ENCODE measurements at regions not wholly inside any gene's neighbourhood (a gene's known extent, or its start where the extent isn't known, plus 50 kb on each side); places are given as distances from the start of the nearest gene placed in this dataset.

DNA sequence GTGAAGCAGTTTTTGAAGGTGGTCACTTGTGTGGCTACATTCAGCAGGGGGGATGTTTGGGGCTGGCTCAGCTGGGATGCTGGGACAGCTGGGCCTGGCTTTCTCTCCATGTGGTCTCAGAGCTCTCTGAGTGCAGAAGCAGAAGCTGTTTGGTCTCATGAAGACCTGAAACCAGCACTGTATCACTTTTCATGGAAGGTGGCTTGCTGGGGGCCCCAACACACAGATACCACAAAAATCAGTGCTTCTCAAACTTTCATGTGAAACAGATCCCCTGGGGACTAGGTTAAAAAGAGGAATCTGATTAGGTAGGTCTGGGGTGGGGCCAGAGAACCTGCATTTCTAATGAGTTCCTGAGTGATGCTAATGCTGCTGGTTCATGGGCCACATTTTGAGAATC lies 347.3 kb downstream of the DHX35 start:
- DNase-seq (ENCODE audit: low spot score): no peak

- DNase-seq (ENCODE audit: low spot score): no peak
Measured at GRCh38 chr20:39302312-39302711, 340.2 kb downstream of the DHX35 start.

- DNase-seq (ENCODE audit: low spot score): no peak
Measured at GRCh38 chr20:39299783-39300182, 337.6 kb downstream of the DHX35 start.

DNA sequence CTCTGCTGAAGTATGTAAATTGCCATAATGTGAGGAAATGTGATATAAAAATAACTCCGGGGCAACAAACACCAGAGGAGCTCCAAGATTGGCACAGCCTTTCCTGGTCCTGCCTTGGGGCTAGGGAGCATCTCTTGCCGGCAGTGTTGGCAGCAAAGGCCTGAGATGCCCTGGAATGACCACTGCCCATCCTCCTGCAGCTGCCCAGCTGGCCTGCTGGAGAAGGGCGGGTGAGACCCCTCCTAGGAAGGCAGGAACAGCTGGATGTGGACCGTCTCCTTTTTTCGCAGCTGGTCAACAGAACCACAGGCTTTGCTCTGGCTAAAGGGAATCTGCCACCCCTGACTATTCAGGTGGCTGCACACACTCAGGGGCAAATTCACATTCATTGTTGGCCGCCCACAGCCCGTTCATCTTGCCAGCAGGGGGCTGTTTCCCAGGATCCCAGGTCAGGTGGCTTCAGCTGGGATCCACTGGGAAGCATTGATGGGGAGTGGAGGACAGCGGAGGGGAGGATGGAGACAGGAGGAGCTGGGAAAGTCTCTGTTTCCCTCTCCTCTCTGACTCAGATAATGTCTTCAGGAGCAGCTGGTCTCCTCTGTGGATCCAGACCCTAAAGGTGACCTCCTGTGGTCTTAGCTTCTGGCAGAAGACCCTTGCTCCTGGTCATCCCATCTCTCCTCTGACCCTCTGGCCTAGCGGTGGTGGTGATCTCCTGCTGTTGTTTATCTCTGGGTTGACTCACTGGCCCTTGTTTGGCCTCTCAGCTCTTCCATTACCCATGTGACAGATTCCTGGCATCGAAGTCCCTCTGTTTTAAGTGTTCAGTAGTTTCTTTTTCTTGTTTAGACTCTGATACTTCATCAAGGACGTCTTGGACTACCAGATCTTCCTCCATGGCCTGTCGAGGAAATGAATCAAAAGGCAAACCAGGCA lies 336.7 kb downstream of the DHX35 start:
- DNase-seq (ENCODE audit: low spot score): no peak

- DNase-seq (ENCODE audit: low spot score): no peak
Measured at GRCh38 chr20:39298121-39298520, 336.0 kb downstream of the DHX35 start.

GRCh38 chr20:39295301-39295700 lies 333.2 kb downstream of the DHX35 start:
- DNase-seq (ENCODE audit: low spot score): no peak

- no peak for DNase-seq (ENCODE audit: low spot score)
Measured at GRCh38 chr20:39294137-39294725, 332.1 kb downstream of the DHX35 start.

DNA sequence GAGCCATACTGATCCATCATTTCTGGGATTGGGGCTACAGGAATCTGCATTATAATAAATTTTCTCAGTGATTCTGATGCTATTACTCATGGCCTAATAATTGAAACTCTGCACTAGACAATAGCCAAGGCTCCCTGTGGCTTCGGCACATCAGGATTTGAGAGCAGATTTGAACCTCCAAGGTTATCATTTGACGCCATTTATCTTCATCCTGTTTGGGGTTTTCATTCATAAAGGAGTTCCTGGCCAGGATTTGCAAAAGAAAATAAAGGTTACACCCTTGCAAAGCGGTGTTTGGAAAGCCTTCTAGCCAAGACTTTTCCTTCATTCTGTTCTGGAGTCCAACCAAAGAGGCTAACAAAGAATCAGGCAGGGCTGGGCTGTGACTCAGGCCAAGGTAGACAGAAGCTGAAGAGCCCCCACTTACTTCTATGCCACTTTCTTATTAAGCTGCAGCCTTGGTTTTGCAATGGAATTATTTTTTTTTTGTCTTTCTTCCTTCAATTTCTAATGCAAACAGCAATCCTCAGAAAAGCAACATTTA lies 330.1 kb downstream of the DHX35 start:
- no peak for DNase-seq (ENCODE audit: low spot score)

- DNase-seq (ENCODE audit: low spot score): no peak
Measured at GRCh38 chr20:39291301-39291700, 329.2 kb downstream of the DHX35 start.

DNA sequence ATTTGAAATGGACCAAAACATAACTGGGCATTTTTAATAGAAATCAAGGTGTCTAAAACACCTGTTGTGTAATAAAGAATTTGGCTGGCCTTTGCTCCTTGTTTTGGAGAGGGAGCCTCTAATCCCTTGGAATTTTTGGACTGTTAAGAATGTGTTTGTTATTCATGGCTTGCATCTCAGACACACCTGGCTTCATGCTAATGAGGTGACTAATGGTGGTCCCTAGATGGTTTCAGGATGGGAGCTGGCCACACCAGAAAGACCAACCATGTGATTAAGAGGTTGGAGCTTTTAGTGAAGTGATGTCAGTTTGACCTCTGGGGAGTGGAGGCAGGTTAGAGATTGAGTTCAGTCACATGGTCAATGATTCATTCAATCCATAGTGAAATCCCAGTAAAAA lies 328.4 kb downstream of the DHX35 start:
- no peak for DNase-seq (ENCODE audit: low spot score)

GRCh38 chr20:39289831-39290230 lies 327.7 kb downstream of the DHX35 start:
- DNase-seq (ENCODE audit: low spot score): no peak

DNA sequence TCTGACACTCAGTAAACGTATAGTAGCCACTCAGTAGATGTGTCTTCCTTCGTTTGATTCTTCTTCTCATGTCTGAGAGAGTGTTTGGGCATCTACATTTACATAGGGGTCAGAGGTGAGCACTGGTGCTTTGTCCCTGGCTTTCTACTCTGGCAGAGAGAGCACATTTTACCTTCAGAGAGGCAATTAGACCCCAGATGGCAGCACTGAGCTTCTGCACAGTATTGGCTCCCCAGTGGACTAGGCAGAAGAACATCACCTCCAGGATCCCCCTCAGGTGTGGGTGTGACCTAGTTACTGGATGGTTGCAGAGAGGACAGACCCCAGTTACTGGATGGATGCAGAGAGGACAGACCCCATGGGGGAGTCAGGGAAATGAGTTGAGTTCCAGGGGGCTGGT lies 327.2 kb downstream of the DHX35 start:
- DNase-seq (ENCODE audit: low spot score): no peak

GRCh38 chr20:39283464-39283863 lies 321.3 kb downstream of the DHX35 start:
- no peak for DNase-seq (ENCODE audit: low spot score)

DNA sequence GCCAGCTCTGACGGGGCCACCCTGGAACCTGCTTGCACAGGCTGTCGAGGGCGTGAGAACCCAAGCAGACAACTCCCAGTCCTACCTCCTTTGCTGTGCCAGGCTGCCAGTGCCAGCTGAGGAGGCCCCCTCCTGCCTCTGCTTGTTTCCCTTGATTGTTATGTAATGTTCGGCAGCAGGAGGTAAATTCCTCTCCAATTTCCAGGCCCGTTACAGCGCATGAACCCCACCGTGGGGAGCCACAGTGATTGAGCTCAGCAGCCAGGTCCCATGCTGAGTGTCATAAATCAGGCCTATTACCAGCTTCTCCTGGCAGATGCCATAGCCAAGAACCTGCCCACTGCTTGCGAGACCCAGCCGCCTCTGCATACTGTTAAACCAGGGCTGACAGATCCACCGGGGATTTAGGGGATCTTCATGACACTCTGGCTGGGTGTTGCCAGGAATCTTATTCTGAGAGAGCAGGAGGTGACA lies 320.5 kb downstream of the DHX35 start:
- no peak for DNase-seq (ENCODE audit: low spot score)

DNA sequence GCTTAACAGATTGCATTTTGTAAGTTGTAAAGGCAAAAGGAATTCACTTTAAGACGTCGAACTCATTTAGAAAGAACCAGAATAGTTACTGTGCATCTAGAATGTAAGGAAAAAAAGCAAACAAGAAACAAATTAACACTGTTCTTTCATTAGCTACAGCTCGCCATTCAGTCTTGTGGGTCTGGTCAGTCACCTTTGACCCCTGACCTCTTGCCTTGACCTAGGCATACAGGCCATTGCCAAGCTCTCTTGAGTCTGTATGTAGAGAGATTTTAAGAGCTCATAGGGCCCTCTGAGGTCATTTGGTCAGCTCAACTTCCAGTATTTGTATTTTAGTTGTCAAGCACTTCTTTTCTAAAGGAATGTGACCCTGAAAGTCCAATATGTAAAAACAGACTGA lies 318.7 kb downstream of the DHX35 start:
- DNase-seq (ENCODE audit: low spot score): no peak

- no peak for DNase-seq (ENCODE audit: low spot score)
Measured at GRCh38 chr20:39278230-39278788, 316.2 kb downstream of the DHX35 start.

- no peak for DNase-seq (ENCODE audit: low spot score)
Measured at GRCh38 chr20:39277185-39277584, 315.0 kb downstream of the DHX35 start.

DNA sequence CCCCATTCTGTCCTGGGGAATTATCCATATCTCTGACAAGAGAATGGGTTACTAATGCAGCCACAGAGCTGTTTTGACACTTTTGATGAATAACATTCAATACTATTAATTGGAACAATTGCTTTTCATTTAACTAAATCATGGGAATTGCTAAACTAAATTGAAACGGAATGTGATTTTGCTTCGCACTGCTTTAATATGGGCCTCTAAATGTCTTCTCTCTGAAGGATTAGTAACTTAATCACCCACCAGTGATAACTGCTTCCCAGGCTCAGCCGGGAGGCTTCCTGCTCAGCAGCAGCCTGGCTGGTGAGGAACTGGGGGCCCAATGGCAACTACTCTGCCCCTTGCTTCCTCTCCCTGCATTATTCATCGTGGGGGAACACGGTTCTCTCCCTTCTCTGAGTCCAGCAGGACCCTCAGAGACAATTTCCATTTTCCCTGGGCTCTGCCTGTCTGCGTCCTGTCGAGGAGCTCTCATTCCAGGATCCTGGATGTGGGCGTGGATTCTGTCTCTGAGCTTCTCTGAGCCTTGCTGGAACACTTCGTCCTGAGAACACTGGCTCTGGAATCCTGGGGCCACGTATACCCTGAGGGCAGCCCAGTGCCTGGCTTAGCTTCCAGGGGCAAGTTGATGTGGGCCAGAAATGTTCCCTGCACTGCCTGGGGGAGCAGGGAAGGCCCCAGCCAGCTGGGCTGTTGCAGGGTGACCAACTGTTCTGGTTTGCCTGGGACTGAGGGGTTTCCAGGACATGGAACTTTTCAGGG lies 308.9 kb downstream of the DHX35 start:
- DNase-seq (ENCODE audit: low spot score): no peak

DNA sequence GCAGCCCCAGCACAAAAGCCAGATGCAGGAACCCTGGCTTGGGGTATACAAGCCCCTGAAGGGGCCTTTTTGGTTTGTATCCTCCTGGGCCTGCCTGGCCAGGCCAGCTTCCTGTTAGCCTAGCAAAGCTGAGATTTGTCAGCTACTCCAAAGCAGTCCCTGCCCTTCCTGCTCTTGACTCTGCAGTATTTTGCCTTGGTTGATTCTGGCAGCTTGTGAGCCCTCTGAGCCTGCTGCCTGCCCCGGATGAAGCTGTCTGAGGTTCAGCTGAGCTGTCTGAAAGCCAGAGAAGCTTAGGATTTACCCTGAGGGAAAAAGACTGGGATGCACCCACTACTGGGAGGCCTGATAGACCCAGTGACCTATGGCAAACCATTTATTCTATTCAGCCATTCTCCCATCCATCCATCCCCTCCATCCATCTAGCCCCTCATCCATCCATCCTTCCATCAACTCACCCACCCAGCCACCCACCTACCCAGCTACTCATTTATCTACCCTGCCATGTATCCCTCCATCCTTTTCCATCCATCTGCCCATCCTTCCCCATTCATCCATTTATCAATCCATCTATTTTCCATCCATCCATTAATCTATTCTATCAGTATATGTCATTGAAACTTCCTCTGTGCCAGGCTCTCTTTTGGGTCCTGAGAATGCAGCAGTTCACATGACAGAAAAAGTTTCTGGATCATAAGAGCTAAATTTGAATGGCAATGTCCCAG lies 307.5 kb downstream of the DHX35 start:
- DNase-seq (ENCODE audit: low spot score): no peak

DNA sequence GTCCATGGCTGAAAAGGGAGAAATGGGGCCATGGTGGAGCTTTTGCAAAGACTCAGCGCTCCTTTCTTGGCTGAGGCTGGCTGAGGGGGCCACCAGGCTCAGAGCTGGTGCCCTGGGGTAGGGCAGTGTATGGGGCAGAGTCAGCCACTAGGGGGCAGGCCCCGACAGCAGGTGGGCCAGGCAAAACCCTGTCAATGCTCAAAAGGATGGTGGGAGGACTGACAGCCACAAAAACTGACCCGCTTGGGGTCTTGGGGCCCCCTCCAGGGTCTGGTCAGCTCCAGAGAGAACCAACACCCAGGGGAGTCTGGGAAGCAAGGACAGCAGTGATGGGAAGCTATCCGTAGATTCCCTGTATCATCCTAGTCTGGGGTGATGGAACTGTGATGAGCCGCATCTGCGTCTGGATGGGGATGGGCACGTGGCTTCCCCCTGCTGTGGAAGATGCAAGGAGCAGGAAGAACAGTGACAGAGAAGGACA lies 306.9 kb downstream of the DHX35 start:
- no peak for DNase-seq (ENCODE audit: low spot score)

- no peak for DNase-seq (ENCODE audit: low spot score)
Measured at GRCh38 chr20:39268491-39268951, 306.4 kb downstream of the DHX35 start.
